ENCODE measurements at regions not wholly inside any gene's neighbourhood (a gene's known extent, or its start where the extent isn't known, plus 50 kb on each side); places are given as distances from the start of the nearest gene placed in this dataset.

GRCh38 chr7:25624833-25625232 is 396.5 kb upstream of the NPVF start:
- TF ChIP-seq CTCF (IDR thresholded peaks at IDR 0.05) (no peak), EP300 (IDR thresholded peaks at IDR 0.05) (no peak), POLR2AphosphoS5 (IDR thresholded peaks at IDR 0.05) (no peak), POLR2A (IDR thresholded peaks at IDR 0.05) (no peak)
- Histone ChIP-seq H3K4me3 (no peak overlapping the region), H3K27me3 (no peaks in the 10 kb centered on the region), H3K27ac (peak overlapping the region in 2 of 4 donors; percentile 28 to 44), H3K36me3 (no peaks in the 10 kb centered on the region), H3K9me3 (no peaks in the 10 kb centered on the region), H3K4me1 (peaks cover 0 to 6% (median 0%) of the 10 kb centered on the region in 4 donors)
- DNase-seq: no peak
- 69 to 82% methylated on average over 8 of the region's 8 CpGs for WGBS, 2 donors
- intact Hi-C loops (cut with DNase I): no loop called here

GRCh38 chr7:25625306-25625992 is 397.2 kb upstream of the NPVF start:
- Histone ChIP-seq H3K4me3 (no peak overlapping the region), H3K36me3 (no peaks in the 10 kb centered on the region), H3K9me3 (no peaks in the 10 kb centered on the region), H3K27me3 (no peaks in the 10 kb centered on the region), H3K27ac (peak overlapping the region in 2 of 4 donors; percentile 28 to 44), H3K4me1 (peaks cover 0 to 6% (median 0%) of the 10 kb centered on the region in 4 donors)
- 44 to 82% methylated on average over 5 of the region's 5 CpGs for WGBS, 2 donors
- intact Hi-C loops (cut with DNase I): no loop called here
- no peak for TF ChIP-seq POLR2AphosphoS5 (IDR thresholded peaks at IDR 0.05)
- TF ChIP-seq POLR2A (IDR thresholded peaks at IDR 0.05): no peak
- TF ChIP-seq EP300 (IDR thresholded peaks at IDR 0.05): no peak
- no peak for TF ChIP-seq CTCF (IDR thresholded peaks at IDR 0.05)
- no peak for DNase-seq

GRCh38 chr7:25626451-25627131 is 398.3 kb upstream of the NPVF start:
- no peaks in the 10 kb centered on the region for H3K9me3 ChIP-seq
- no peaks in the 10 kb centered on the region for H3K4me1 ChIP-seq
- no peak overlapping the region for H3K4me3 ChIP-seq
- no peak for DNase-seq
- intact Hi-C loops (cut with DNase I): no loop called here
- TF ChIP-seq POLR2AphosphoS5 (IDR thresholded peaks at IDR 0.05) (no peak), POLR2A (IDR thresholded peaks at IDR 0.05) (no peak), CTCF (IDR thresholded peaks at IDR 0.05) (no peak), EP300 (IDR thresholded peaks at IDR 0.05) (no peak)
- no peaks in the 10 kb centered on the region for H3K36me3 ChIP-seq
- H3K27me3 ChIP-seq: no peaks in the 10 kb centered on the region
- H3K27ac ChIP-seq: no peak overlapping the region
- 83% methylated on average over 4 of the region's 4 CpGs for WGBS, 2 donors

GRCh38 chr7:25628446-25628845 is 400.2 kb upstream of the NPVF start:
- TF ChIP-seq CTCF (IDR thresholded peaks at IDR 0.05) (no peak), POLR2A (IDR thresholded peaks at IDR 0.05) (no peak), EP300 (IDR thresholded peaks at IDR 0.05) (no peak), POLR2AphosphoS5 (IDR thresholded peaks at IDR 0.05) (no peak)
- Histone ChIP-seq H3K36me3 (no peaks in the 10 kb centered on the region), H3K27me3 (no peaks in the 10 kb centered on the region), H3K4me3 (no peak overlapping the region), H3K27ac (no peak overlapping the region), H3K9me3 (no peaks in the 10 kb centered on the region), H3K4me1 (peaks cover 0 to 16% (median 11%) of the 10 kb centered on the region in 4 donors)
- 37 to 84% methylated on average over 3 of the region's 3 CpGs for WGBS, 2 donors
- intact Hi-C loops (cut with DNase I): no loop called here
- DNase-seq: no peak

Measured in sigmoid colon (tissue), 6 donors.